Liver (tissue), 3 donors: ENCODE measurements at regions not wholly inside any gene's neighbourhood (a gene's known extent, or its start where the extent isn't known, plus 50 kb on each side); places are given as distances from the start of the nearest gene placed in this dataset.

ENCODE experiments used
- EGR1 ChIP-seq, 2 donors: IDR thresholded peaks; 2 replicates each; pipeline ENCODE4 v1.6.1; 2016 to 2018; ENCODE audit warnings: antibody characterized with exemption in 2 of 2, low read depth in 2 of 2
- GABPA ChIP-seq, 2 donors: IDR thresholded peaks in 1 of 2; conservative IDR thresholded peaks in 1 of 2; 2 replicates each; pipeline ENCODE4 v1.6.1; 2016; ENCODE audit warnings: antibody characterized with exemption in 2 of 2, mild to moderate bottlenecking in 1 of 2, moderate library complexity in 1 of 2
- HNF4A ChIP-seq, 2 donors: conservative IDR thresholded peaks; 2 replicates each; pipeline ENCODE4 v1.6.1; 2016; ENCODE audit warnings: antibody characterized with exemption in 2 of 2, mild to moderate bottlenecking in 2 of 2
- JUND ChIP-seq, 2 donors: IDR thresholded peaks; 2 replicates each; pipeline ENCODE4 v1.6.1; 2016; ENCODE audit warnings: antibody characterized with exemption in 2 of 2
- NR2F2 ChIP-seq: IDR thresholded peaks from 2 replicates; pipeline ENCODE4 v1.6.1; 2016; ENCODE audit warnings: antibody characterized with exemption
- RAD21 ChIP-seq, 2 donors: IDR thresholded peaks; 2 replicates each; pipeline ENCODE4 v1.6.1; 2016; ENCODE audit warnings: antibody characterized with exemption in 2 of 2, mild to moderate bottlenecking in 2 of 2
- RXRA ChIP-seq, 2 donors: IDR thresholded peaks; 2 replicates each; pipeline ENCODE4 v1.6.1; 2017 to 2018; ENCODE audit warnings: antibody characterized with exemption in 2 of 2, mild to moderate bottlenecking in 1 of 2
- SP1 ChIP-seq: IDR thresholded peaks from 2 replicates; pipeline ENCODE4 v1.6.1; 2018; ENCODE audit warnings: antibody characterized with exemption, mild to moderate bottlenecking
- TAF1 ChIP-seq: conservative IDR thresholded peaks from 2 replicates; pipeline ENCODE4 v1.6.1; 2016; ENCODE audit warnings: antibody characterized with exemption, mild to moderate bottlenecking
- YY1 ChIP-seq: IDR thresholded peaks from 2 replicates; pipeline ENCODE4 v1.6.1; 2016; ENCODE audit warnings: antibody characterized with exemption, mild to moderate bottlenecking
- TF ChIP-seq, protein P1 (sequence below): fragments of 150-350 bp; IDR thresholded peaks from 2 replicates; pipeline ENCODE4 v1.5.1; 2017; ENCODE audit warnings: improper control_type of control experiment, low read depth, low read length; ENCODE audit not compliant: missing input control
- TF ChIP-seq, protein P2 (sequence below): IDR thresholded peaks from 2 replicates; pipeline ENCODE4 v1.6.1; 2016; ENCODE audit warnings: antibody characterized with exemption, mild to moderate bottlenecking
- TF ChIP-seq, protein P3 (sequence below): IDR thresholded peaks from 2 replicates; pipeline ENCODE4 v1.6.1; 2016; ENCODE audit warnings: antibody characterized with exemption
- donor health status: healthy.
- donor health status: healthy.

DNA sequence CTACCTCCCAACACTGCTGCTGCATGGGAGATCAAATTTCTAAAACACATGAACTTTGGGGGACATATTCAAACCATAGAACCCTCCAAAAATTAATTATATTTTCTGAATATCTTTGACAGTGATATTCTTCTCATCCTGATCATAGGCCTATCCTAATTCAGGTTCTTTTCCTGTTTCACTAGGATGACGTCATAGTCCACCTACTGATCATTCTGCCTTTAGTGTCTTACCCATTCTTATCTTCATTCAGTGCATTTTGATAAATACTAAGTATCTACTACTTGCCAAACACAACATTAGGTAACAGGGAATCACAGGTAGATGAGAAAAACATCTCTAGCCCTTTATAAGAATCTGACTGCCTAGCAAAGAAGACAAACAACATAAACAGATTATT is 179.1 kb upstream of the PRLR start:
- TF ChIP-seq, protein P1, sequence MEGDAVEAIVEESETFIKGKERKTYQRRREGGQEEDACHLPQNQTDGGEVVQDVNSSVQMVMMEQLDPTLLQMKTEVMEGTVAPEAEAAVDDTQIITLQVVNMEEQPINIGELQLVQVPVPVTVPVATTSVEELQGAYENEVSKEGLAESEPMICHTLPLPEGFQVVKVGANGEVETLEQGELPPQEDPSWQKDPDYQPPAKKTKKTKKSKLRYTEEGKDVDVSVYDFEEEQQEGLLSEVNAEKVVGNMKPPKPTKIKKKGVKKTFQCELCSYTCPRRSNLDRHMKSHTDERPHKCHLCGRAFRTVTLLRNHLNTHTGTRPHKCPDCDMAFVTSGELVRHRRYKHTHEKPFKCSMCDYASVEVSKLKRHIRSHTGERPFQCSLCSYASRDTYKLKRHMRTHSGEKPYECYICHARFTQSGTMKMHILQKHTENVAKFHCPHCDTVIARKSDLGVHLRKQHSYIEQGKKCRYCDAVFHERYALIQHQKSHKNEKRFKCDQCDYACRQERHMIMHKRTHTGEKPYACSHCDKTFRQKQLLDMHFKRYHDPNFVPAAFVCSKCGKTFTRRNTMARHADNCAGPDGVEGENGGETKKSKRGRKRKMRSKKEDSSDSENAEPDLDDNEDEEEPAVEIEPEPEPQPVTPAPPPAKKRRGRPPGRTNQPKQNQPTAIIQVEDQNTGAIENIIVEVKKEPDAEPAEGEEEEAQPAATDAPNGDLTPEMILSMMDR, result no peak
- no peak for TF ChIP-seq YY1
- TF ChIP-seq NR2F2, result no peak
- no peak for TF ChIP-seq RAD21 (IDR thresholded peaks at IDR 0.05)
- no peak for TF ChIP-seq TAF1
- TF ChIP-seq GABPA (IDR thresholded peaks at IDR 0.05 in 1 of 2, conservative IDR thresholded peaks at IDR 0.05 in 1 of 2), result no peak
- TF ChIP-seq JUND (IDR thresholded peaks at IDR 0.05), result no peak
- no peak for TF ChIP-seq SP1
- no peak for TF ChIP-seq RXRA (IDR thresholded peaks at IDR 0.05)
- TF ChIP-seq EGR1 (IDR thresholded peaks at IDR 0.05; ENCODE audit: low read depth in 2 of 2), result no peak
- TF ChIP-seq, protein P2, sequence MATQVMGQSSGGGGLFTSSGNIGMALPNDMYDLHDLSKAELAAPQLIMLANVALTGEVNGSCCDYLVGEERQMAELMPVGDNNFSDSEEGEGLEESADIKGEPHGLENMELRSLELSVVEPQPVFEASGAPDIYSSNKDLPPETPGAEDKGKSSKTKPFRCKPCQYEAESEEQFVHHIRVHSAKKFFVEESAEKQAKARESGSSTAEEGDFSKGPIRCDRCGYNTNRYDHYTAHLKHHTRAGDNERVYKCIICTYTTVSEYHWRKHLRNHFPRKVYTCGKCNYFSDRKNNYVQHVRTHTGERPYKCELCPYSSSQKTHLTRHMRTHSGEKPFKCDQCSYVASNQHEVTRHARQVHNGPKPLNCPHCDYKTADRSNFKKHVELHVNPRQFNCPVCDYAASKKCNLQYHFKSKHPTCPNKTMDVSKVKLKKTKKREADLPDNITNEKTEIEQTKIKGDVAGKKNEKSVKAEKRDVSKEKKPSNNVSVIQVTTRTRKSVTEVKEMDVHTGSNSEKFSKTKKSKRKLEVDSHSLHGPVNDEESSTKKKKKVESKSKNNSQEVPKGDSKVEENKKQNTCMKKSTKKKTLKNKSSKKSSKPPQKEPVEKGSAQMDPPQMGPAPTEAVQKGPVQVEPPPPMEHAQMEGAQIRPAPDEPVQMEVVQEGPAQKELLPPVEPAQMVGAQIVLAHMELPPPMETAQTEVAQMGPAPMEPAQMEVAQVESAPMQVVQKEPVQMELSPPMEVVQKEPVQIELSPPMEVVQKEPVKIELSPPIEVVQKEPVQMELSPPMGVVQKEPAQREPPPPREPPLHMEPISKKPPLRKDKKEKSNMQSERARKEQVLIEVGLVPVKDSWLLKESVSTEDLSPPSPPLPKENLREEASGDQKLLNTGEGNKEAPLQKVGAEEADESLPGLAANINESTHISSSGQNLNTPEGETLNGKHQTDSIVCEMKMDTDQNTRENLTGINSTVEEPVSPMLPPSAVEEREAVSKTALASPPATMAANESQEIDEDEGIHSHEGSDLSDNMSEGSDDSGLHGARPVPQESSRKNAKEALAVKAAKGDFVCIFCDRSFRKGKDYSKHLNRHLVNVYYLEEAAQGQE, result no peak
- TF ChIP-seq, protein P3, sequence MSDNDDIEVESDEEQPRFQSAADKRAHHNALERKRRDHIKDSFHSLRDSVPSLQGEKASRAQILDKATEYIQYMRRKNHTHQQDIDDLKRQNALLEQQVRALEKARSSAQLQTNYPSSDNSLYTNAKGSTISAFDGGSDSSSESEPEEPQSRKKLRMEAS, result no peak
- TF ChIP-seq HNF4A (conservative IDR thresholded peaks at IDR 0.05), result no peak
